Right ventricle myocardium superior (tissue), 1 donor: ENCODE measurements at regions not wholly inside any gene's neighbourhood (a gene's known extent, or its start where the extent isn't known, plus 50 kb on each side); places are given as distances from the start of the nearest gene placed in this dataset.
A peak's percentile ranks its signal among the peaks of the same experiment; 100 is the strongest.
"Not testable (repeated sequence)": the region's sequence is repeated elsewhere in the genome, so short reads cannot be mapped to it uniquely, and the experiment has no call there.

Source experiments
- ATAC-seq: fragments of 200-7000 bp; cut with Tn5 transposase; one replicate; pipeline ENCODE4 v1.9.1; 2020; ENCODE audit warnings: mild to moderate bottlenecking; ENCODE audit not compliant: poor library complexity
- DNase-seq: peaks from one replicate; pipeline ENCODE4 v3.0.0-alpha.2; 2020
- intact Hi-C: fragments of 100-400 bp; cut with DNase I; formaldehyde crosslinking; loops from one replicate; pipeline ENCODE4 v1.11.2; 2022
- donor health status: DM: no; HTN: yes; CAD: no; lungs with severe emphysema.

DNA sequence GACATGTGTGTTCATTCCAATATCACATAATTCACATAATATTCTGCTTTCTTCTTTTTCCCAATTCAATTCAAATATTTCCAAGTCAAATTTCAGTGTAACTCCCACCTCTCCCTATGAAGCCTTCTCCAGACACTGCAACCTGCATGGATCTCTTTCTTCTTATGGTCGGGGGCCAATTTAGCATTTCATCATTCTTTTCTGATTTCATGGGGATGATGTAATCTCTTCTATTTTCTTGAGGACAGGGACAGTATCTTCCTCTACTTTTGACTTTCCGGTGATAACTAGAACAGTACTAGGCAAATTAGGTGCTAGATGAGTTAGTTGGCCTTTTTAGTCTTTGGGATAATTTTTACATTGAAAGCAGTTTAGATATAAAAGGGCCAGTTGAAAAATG lies 92.7 kb downstream of the CARTPT start:
- DNase-seq (no peak), ATAC-seq (no peak)
- intact Hi-C loops: no loop called here

DNA sequence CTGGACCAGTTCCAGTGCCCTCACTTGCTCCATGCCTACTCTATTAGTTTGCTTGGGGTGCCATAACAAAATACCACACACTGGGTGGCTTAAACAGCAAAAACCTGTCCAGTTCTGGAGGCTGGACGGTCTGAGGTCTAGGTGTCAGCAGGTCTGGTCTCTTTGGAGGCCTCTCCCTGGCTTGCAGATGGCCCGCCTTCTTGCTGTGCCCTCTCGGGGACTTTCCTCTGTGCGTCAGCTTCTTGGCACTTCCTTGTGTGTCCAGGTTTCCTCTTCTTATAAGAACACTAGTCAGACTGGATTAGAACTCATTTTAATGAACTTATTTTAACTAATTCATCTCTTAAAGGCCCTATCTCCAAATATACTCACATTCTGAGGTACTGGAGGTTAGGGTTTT lies 97.2 kb downstream of the CARTPT start:
- DNase-seq (no peak), ATAC-seq (no peak)
- intact Hi-C loops: no loop called here

DNA sequence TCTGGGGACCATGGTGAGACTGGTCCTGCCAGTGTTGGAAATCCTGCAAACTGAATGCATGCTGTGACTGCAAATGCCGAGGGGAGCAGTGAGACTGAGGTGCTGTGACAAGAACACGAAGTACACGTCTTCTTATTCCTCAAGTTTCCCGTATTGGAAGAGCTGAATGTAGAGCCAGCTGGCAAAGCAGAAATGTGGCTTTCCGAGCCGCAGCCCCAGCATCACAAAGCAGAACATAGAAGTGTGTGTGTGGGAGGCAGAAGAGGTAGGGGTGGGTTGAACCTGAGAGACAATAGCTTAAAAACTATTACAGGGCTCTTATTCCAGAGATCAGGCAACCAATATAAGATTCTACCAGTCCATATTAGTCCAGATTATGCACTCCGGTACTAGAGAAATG lies 98.8 kb downstream of the CARTPT start:
- intact Hi-C loops: no loop called here
- ATAC-seq (no peak), DNase-seq (no peak)

DNA sequence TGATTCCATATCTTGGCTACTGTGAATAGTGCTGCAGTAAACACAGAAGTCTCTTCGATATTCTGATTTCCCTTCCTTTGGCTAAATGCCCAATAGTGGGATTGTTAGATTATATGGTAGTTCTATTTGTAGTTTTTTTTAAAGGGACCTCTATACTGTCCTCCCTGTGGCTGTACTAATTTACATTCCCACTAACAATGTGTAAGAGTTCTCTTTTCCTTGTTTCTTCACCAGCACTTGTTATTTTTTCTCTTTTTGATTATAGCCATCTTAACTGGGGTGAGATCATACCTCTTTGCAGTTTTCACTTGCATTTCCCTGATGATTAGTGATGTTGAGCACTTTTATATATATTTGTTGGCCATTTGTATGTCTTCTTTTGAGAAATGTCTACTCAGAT lies 102.0 kb downstream of the CARTPT start:
- no peak for DNase-seq
- ATAC-seq: no peak
- intact Hi-C loops: no loop called here

DNA sequence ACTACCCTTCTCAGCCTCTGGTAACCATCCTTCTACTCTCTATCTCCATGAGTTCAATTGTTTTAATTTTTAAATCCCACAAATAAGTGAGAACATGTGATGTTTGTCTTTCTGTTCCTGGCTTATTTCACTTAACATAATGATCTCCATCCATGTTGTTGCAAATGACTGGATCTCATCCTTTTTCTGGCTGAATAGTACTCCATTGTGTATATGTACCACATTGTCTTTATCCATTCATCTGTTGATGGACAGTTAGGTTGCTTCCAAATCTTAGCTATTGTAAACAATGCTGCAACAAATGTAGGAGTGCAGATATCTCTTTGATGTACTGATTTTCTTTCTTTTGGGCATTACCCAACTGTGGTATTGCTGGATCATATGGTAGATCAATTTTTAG lies 103.0 kb downstream of the CARTPT start:
- DNase-seq, ATAC-seq, intact Hi-C loops: not testable (repeated sequence)

DNA sequence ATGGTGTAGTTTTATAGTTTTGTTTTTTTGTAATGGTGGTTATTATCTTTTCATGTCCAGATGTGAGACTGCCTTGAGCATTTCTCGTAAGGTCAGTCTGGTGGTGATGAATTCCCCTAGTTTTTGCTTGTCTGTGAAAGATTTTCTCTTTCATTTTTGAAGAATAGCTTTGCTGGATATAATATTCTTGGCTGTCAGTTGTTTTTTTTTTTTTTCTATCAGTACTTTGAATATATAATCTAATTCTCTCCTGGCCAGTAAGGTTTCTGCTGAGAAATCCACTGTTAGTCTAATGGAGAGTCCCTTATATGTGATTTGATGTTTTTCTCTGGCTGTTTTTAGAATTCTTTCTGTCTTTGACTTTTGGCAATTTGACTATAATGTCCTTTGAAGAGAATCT lies 106.9 kb downstream of the CARTPT start:
- no peak for ATAC-seq
- intact Hi-C loops: no loop called here
- no peak for DNase-seq

DNA sequence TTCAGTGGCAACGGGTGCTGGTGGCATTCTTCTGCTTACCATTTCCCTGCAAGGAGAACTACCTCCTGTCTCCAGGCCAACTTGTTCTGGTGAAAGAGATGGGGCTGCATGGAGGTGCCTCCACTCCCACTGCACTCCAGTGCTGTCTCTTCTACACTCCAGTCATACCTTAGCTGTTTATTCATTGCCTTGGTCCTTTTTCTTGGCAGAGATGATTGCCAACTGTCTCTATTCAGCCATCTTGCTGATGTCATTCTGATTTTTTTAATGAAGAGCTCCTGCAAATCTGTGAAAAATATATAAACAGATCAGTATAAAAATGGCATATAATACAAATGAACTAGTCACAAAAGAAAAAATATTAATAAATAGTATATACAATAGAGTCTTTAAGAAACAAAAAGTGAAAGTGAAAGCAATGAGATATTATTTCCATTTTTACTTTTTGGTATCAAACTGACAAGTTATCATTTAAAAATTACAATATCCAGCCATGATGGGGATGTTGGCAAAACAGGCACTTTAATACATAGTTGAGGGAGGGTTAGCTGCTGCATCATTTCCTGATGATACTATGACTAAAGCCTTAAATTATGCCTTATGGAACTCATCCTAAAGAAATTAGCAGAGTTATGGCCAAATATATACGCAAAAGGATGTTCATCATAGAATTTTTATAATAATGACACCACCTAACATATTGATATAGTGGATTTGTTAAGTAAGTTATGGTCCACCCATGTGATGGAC lies 109.4 kb downstream of the CARTPT start:
- ATAC-seq (no peak), DNase-seq (no peak)
- intact Hi-C loops: no loop called here

DNA sequence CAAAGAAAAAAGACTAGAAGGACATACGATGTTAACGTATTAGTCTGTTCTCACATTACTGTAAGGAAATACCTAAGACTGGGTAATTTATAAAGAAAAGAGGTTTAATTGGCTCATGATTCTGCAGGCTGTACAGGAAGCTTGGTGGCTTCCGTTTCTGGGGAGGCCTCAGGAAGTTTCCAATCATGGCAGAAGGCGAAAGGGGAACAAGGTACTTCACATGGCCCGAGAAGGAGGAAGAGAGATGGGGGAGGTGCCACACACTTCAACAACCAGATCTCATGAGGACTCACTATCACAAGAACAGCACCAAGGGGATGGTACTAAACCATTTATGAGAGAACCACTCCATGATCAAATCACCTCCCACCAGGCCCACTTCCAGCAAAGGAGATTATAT lies 110.1 kb downstream of the CARTPT start:
- intact Hi-C loops: no loop called here

DNA sequence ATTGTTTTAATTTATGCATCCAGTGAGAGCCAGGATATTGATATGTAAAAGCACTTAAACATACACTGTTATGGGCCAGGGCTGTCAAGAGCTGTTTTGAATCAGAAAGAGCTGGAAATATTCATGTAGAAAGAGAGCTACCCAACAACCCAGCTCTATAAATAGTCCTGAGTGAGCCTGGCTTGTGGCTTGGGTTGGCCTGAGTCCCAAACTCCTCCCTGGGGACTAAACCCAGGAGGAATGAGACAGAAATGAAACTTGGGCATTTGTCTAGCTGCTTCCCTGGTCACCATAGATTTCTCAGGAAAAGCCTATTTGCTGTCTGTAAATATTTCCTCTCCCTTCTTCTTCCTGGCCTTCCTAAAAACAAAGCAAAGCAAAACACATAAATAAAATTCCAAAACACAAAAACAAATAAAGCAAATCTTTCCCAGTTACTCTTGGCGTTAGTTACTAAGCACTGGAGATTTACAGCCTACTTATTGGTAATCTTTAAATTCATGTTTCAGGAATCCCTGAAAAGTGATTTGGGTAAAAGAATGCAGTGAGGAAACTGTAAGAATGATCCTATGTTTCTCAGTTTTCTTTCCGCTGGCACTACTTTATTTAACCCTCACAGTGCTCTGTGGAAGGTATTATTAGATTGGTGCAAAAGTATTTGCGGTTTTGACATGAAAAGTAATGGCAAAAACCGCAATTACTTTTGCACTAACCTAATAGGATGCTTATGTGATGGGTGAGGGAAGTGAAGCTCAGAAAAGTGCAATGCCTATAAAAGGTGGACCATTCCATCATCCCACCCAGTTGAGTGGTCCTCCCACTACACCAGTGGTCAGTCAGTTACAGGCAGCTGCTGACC lies 111.8 kb downstream of the CARTPT start:
- DNase-seq: peak; percentile 85
- peak; percentile 97 for ATAC-seq
- intact Hi-C loops: no loop called here

More for the DNA sequence above, 110.1 kb downstream of the CARTPT start:
- ATAC-seq: no peak
- DNase-seq: no peak

DNA sequence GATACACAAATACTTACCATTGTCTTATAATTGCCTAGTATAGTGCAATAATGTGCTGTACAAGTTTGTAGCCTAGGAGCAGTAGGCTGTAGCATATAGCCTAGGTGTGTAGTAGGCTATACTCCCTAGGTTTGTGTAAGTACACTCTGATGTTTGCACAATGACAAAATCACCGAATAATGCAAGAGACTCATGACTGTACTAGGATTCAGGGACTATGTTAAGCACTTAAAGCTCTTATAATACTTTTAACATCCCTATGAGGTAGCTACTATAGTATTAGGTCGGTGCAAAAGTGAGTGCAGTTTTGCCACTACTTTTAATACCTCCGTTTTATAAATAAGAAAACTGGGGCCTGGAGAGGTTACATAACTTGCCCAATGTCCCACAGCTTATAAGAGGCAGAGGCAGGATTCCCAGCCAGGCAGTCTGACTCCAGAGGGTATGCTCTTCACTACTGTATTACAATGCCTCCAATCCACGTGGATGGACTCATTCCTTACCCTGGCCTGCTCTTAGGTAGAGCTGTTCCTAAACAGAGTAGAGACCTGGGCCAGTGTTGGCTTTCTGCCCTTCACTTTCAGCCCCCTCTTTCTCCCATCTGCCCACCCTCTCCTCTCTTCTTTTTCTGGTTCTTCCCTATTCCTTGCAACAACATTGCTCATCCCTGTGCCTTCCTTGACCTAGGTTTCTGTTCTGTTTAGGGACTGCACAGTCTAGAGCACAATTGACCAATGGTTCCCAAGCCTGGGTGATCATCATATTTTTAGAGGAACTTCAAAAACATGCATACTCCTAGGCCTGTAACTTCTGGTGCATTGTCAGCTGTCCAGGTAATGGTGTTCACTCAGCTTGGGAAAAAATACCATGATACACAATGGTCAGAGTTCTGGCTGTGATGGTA lies 114.0 kb downstream of the CARTPT start:
- intact Hi-C loops: no loop called here

DNA sequence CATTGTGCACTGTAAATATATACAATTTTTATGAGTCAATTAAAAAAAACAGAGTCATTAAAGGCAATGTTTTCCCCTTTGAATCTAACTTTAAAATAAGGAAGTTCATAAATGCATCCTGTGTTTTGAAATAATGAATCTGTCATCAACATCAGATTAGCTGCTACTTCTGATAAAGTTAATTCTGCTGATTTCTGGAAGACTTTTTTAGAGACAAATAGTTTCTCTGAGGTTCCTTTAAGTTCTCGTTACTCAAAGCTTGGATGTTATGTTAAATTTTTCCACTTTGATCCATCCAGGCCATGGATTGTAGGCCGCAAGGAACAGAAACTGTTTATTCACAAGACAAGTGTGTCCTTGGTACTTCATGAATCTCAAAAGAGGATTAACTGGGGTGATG lies 115.5 kb downstream of the CARTPT start:
- intact Hi-C loops: no loop called here
- DNase-seq (no peak), ATAC-seq (no peak)

More for the DNA sequence above, 114.0 kb downstream of the CARTPT start:
- no peak for ATAC-seq
- DNase-seq: no peak

DNA sequence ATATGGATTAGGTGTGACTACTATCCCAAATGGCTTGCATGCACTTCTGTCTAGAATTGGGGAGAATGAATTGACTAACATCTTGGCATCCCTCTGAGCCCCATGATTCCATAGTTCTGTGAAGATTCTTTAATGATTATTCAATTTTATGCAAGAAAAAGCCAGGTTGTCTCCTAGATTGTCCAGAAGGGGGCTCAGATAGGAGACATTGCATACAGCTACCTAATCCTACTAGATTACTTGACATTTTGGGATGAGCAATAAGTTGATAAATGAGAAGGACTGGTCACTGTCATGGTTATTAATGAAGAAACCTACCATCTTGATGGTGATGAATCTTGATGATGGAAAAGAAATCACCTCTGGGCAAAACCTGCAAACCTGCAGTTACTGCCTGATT lies 117.0 kb downstream of the CARTPT start:
- DNase-seq: no peak
- ATAC-seq: no peak
- intact Hi-C loops: no loop called here

DNA sequence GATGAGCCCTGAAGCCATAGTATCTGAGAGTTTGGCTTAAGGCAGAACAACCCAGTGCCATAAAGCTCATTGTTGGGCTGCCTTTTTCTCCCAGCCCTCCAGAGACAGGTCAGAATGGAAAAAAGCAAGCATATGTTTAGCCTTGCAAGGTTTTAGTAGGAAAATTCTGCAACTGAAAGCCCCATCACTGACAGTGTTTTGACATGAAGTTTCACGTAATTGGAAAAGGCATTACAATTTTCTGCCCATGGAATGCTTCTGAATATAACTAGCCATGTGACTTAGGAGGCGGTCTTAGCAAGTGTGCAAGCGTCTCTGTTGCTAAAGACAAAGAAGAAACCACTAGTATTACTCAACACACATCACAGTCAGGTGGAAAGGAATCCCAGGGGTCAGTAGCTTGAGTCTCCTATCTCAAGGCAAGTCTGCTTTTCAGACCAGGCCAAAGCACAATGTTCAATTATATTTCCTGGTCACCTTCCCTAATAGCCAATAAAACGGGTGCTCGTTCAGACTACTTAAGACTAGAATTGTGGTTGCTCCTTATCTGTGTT lies 117.6 kb downstream of the CARTPT start:
- ATAC-seq (no peak), DNase-seq (no peak)
- intact Hi-C loops: no loop called here

DNA sequence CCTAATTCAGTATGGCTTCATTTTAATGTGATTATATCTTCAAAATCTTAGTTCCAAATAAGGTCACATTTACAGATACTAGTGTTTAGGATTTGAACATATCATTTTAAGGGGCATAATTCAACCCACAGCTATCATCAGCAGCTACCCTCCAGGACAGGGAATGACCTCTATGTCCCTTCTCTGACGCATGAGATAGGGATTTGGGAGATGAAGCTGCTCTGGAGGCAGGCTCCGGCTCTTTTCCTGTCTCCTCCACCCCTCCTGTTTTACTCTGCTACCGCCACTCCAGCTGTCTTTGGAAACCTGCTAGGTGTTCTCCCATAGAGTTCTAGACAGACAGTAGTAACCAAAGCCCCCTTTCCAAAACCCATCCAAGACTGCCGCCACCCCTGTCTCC lies 119.2 kb downstream of the CARTPT start:
- DNase-seq: no peak
- intact Hi-C loops: no loop called here
- ATAC-seq: no peak

DNA sequence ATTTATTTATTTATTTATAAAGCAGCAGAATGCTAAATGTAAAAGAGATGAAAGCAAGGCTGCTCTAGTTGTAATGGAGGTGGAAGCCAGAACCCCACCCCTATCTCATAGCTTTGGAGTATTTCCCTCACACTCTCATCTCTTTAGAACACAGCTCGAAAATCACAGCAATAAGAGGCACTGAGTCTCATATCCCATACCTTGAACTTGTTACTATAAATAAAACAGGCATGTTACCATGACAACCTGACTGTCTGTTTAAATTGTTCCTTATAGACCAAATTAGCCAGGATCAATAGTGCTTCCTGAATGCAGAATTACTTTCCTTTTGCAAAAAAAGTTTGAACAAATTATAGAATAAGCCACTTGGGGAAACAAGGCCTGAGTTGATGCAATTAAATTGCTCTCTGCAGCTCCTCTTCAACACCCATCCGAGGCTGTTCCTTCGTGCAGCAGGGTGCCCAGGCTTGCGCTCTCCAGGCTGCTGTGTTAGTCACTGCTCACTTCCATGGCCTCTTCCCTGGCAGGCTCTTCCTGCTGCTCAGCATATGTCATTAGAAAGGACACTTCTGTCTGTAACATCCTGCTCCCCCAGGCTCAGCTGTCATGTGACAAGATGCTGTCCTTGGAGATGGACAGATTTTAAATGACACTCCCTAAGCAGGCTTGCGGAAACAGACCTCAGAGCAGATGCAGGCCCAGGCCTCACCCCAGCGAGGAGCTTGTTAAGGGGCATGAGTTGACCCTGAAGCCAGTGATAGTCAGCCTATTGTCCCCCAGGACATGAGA lies 120.2 kb downstream of the CARTPT start:
- ATAC-seq (peak; percentile 12), DNase-seq (no peak)
- intact Hi-C loops: no loop called here

DNA sequence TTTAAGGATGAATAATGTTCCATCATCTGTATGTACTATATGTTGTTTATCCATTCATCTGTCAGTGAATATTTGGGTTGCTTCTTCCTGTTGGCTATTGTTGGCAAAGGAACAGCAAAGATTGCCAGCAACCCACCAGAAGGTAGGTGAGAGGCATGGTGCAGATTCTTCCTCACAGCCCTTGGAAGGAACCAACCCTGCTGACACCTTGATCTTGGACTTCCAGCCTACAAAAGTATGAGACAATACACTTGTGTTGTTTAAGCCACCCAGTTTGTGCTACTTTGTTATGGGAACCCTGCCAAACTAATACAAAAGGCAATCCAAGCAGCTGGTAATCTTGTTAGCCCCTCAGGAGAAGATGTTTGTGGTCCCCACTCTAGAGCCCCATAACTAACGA lies 122.0 kb downstream of the CARTPT start:
- intact Hi-C loops: no loop called here
- ATAC-seq: no peak
- DNase-seq: no peak

DNA sequence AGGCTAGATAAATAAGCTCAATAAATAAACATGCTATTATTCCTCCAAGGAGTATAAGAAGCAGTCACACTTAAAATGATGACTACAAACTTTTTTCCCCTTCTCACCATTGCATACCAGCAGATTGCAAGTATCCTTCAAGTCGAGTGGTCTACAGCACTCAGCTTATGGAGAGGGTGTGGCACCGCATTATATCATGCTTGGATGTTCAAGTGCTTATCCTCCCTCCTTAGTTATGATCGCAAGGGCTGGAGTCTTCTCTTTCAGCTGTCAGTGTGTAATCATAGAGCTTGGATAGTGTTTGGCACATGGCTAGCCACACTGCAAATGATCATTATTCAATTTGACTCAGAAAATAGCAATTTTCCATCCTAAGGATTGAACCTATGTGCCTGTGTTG lies 124.0 kb downstream of the CARTPT start:
- intact Hi-C loops: no loop called here
- DNase-seq: no peak
- ATAC-seq: no peak

DNA sequence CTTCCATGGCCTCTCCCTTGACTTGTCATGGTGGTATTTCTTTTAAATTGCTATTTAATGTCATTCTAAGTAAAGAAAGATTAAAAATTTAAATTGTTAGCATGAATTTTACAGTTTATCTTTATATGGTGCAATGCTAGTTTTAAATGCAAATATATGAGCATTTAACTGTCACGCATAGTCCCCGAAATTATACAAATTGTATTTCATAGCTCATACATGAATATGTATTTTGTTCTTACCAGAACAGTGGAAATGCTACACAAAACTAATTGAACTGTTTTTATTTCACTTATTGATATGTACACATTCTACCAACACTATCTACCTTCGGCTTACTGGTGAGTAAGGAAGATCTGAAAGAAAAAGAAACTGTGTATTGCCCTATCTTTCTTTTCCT lies 125.8 kb downstream of the CARTPT start:
- intact Hi-C loops: no loop called here
- ATAC-seq (no peak), DNase-seq (no peak)
